Inferior parietal cortex (tissue), 1 donor: ENCODE measurements at regions not wholly inside any gene's neighbourhood (a gene's known extent, or its start where the extent isn't known, plus 50 kb on each side); places are given as distances from the start of the nearest gene placed in this dataset.

Experiments
- DNase-seq: peaks from one replicate; pipeline ENCODE4 v3.0.0-alpha.2; 2016; ENCODE audit errors: extremely low spot score

- no peak for DNase-seq
These were observed 109.4 kb upstream of the GPR26 start for GRCh38 chr10:123556736-123557135.

GRCh38 chr10:123557366-123558108 is 108.6 kb upstream of the GPR26 start:
- no peak for DNase-seq

DNA sequence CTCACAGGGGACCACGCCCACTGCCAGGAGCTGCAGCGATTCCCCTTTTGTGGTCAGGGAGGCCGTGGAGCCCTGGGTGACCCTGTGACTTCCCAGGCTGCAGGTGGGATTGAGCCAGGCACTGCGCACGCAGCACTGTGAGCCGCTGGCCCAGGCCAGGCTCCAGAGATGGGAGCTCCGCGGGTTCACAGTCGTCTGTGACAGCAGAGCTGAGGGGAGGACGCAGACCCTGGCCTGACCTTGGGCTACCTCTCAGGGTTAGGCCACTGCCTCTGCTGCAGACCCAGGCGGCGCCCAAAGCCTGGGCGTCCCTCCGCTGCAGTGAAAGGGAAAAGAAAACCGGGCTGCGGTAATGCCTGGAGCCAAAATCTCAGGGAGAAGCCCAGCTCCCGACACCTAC is 107.5 kb upstream of the GPR26 start:
- no peak for DNase-seq

DNA sequence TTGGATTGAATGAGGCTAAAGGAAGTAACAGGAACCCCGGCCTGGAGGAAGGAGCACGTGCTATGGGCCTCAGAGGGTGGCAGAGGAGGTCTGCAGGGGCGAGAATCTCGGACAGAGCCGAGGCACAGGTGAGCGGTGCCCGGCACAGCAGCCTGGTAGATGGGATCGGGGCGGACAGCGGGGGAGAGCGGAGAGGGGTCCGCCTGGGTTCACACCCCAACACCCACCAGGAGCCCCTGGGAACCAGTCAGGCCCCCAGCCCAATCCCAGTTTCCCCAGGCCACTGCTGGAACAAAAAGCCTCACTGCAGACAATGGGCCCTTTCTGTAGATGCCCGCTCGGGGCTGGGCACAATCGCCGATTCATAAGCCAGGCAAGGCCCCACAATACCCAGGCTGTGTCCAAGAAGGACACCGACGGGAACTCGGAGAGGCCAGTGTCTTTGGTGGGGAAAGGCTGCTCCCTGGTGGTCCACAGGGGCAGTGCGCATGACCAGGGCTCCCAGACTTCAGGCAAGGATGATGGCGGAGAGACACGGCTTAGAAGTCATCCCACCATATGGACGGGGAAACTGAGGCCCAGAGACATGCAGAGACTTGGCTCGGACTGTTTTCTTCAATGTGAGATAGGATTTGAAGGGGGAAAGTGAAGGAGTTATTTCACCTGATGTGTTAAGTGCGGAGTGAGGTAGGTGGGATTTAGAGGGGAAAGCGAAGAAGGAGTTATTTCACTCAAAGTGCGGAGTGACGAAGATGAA is 106.9 kb upstream of the GPR26 start:
- peak; percentile 94 for DNase-seq

- no peak for DNase-seq
These were observed 106.4 kb upstream of the GPR26 start for GRCh38 chr10:123559823-123560092.

GRCh38 chr10:123560301-123561140 is 105.6 kb upstream of the GPR26 start:
- DNase-seq: no peak

GRCh38 chr10:123561141-123561440 is 105.1 kb upstream of the GPR26 start:
- DNase-seq: no peak

DNA sequence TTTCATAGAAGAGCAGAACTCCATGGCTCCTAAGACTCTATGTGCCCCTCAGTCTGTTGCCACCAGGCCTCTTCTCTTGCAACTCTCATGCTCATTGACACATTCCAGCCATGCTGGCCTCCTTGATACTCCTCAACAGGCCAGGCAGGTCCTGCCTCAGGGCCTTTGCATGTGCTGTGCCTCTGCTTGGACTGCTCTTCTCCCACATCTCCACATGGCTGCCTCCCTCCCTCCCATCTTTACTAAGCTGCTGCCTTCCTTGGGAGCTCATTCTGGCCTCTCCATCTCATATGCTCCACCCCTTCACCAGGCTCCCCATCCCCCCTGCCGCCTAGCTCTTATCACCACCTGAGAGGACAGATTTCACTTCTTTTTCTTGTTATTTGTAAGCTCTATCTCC is 103.8 kb upstream of the GPR26 start:
- DNase-seq: no peak

DNA sequence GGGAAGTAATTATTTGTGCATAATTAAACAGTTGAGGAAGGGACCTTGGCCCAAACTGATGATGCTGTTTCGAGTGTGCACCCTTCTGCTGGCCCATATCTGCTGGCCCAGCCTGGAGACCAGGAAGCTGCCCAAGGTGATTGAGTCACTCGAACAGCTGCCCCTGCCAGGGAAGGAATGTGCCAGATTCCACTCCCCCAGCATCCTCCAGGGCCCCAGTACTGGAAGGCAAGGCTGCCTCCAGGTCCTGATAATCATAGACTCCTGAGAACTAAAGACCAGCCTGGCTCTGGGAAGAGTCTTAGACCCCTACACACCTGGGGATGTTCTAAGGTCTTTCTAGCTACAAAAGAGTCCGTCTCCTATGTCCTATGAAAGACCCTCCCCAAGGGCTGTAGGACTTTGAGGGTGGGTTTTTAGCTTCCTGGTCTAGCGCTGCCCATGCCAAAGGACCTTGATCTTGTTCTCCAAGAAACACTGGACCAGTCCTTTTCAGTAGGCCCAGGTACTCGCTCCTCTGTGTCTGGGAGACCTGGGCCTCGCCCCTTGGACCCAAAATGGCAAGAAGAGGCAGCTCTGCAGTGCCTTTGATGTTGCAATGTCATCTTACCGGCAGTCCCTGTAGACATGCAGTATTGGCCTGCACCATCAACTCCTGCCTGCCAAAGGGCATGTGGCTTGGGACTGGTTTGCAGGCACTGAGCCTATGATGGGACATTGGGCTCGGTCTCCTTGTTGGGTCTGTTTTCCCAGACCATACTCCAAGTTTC is 103.2 kb upstream of the GPR26 start:
- no peak for DNase-seq

DNA sequence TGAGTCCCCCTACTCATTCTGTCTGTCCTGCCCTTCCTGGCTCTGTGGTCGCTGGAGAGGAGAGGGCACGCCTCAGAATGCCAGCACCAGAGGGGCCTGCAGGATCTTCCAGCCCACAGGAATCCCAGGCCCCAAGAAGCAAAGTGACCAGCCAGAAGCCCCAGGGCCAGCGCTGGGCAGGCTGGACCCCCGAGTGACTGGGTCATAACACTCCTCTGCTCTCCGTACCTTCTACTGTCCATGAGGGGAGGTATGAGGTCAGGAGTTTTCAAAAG is 102.6 kb upstream of the GPR26 start:
- DNase-seq: no peak

DNA sequence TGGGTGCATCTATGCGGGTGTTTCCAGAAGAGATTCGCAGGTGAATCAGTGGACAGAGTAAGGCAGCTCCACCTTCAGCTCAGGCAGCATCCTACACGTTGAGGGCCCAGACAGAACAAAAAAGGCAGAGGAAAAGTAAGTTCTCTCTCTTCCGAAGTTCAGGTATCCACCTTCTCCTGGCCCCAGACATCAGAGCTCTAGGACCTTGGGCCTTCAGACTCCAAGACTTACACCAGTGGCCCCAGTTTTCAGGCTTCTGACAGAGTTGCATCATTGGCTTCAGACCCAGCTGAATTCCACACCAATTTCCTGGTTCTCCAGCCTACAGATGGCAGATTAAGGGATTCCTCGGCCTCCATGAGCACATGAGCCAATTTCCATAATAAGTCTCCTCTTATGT is 102.2 kb upstream of the GPR26 start:
- no peak for DNase-seq

- DNase-seq: no peak
These were observed 101.5 kb upstream of the GPR26 start for GRCh38 chr10:123564631-123565030.

GRCh38 chr10:123565691-123566660 is 100.2 kb upstream of the GPR26 start:
- DNase-seq: no peak

DNA sequence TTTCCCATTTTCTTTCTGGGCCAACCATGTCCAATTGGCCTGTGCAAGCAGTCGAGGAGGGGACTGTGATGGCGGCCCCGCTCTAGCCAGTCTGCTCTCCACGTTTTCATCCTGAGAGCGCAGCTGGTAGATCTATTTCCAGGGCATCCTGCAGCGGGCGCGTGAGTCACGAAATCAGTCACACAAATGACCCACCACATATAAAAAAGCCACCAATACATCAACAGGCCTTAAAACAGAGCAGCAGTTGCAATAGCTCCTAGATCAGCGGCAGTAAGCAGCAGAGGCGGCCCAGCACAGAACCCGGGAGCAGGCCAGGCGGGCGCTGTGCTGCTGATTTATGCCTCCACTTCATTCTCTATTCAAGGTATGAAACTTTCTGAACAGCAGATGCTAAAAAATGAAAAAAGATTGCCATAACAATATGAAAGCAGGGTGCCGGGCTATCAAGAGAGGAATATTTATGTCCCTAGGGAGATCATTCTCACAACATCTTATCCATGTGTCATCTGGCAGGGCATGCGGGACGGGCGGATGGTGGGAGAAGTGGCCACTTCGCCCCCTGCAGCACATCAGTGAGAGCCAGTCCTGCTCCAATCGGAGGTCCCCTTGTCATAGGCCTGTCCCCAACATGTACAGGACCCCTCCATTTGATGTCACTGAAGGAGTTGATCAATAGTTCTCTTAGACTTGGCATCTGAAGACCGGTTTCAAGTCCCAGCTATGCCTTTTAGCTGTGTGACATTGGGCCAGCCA is 98.0 kb upstream of the GPR26 start:
- DNase-seq: no peak

DNA sequence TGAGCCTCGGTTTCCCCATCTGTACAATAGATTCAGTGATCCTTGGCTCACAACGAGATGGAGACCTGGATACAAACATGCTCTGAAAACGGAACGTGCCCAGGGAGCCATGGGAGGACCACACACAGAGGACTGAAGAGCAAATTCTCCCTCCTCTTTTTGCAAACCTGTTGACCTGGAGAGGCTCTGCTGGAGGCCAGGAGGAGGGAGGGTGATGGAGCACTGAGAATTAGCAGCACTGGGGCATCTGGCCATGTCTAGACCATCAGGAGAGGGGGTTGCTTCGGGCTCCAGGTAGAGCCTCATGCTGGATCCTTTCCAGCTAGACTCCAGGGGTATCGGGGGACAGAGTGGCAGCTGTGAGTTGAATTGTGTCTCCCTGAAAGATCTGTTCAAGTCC is 97.4 kb upstream of the GPR26 start:
- DNase-seq: no peak

DNA sequence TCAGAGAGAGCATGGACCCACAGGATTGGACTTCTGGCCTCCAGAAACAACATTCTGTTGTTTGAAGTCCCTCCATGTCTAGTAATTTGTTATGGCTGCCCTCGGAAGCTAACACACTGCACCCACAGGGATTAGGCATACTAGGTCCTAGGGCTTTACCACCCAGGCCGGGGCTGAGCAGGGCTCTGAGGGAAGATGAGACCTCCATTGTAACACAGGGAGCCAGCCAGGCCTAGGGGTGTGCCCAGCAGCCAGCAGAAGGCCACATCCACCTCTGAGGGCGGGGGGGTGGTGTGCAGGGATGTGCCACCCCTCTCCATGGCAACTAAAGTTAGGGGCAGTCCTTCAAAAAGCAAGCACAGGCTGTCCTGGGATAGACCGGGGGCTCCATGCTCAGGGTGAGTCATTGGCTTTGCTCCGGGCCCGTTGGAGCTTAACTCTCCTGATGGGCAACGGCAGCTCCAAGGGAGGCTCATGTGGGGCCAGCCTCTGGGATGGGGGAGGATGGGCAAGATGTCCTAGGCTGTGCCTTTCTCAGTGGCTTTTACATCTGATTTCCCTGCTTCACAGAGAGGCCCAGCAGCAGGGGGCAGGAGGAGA is 96.6 kb upstream of the GPR26 start:
- DNase-seq: no peak

DNA sequence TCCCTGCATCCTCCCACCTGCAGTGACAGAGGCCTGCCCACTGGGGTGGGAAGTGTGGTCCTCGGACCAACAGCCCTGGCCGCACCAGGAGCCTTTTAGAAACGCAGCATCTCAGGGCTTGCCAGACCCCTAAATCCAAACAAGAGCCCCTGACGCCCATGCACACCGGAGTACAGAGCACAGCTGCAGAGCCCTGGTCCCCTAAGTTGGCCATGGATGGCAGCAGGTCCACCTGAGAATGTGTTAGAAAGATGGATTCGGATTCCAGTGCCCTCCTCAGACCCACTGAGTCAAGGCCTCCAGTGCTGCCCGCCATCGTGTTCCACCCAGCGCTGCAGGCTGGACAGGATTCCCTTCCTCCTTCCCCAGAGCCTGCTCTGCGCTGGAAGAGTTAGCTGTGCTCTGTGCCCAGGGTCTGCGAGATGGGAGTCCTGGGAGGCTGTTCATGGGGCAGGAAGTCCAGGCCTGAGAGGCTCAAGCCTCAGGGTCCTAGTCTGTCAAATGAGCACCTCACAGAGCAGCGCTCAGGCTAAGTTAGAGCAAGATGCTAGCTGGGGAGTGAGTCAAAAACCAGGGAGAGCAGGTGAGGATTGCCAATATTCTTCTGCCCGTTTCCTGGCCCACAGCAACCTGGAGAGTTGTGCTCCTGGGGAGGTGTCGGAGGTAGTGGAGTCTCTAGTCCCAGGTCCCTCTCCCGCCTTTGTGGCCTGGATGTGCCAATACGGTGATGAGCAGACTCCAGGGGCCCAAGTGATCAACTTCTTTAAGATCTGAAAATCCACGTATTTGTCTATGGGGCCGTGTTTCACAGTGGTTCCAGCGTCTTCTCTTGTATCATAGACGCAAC is 95.9 kb upstream of the GPR26 start:
- DNase-seq: no peak

DNA sequence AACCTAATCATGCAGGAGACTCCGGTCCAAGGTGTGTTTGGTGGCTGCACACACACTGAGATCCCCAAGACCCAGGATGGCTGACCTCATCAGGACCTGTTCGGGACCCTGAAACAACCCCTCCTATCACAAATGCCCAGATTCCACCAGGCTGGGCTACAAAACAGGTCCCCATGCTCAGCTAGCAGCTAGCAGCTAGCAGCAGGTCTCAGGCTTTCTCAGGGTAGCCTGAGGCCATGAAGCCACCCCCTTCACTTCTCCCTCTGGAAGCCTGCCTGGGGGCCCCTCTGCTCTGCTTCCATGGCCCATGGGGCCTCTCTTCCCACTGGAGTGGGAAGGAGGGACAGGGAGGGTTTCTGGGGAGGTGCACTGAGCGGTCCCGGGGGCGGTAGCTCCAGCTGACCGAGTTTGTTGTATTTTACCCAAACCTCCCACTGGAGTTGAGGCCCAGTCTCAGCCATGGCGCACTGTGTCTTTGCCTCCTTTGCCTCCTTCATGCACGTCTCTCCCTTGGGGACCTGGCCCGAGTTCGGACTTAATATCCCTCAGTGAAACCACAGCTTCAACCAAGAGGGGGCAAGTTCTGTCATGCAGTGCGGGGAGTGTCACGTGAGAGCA is 95.1 kb upstream of the GPR26 start:
- no peak for DNase-seq

DNA sequence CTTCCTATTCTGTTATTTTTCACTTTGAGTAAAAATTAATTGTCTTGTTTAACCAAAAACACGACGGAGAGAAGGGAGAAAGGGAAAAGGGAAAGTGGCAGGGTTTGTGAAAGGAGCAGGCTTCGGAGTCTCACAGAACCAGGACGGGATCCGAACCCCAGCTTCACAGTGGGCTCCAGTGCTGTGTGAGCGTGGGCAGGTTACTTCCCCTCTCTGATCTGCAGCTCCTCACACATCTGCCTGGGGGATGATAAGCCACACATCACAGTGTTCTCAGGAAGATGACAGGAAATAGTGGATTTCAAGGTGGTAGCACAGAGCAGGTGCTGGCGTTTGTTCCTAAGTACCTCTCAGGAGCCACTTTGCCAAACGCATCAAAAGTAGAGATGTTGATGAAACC is 94.2 kb upstream of the GPR26 start:
- DNase-seq: no peak
